IPS DF 4.7 (cell line): ENCODE measurements at regions not wholly inside any gene's neighbourhood (a gene's known extent, or its start where the extent isn't known, plus 50 kb on each side); places are given as distances from the start of the nearest gene placed in this dataset.
"Not testable (repeated sequence)": the region's sequence is repeated elsewhere in the genome, so short reads cannot be mapped to it uniquely, and the experiment has no call there.

Experiments
- DNase-seq: peaks from one replicate; pipeline ENCODE4 v3.0.0-alpha.2; 2013; ENCODE audit warnings: low spot score; ENCODE audit errors: extremely low read depth

DNA sequence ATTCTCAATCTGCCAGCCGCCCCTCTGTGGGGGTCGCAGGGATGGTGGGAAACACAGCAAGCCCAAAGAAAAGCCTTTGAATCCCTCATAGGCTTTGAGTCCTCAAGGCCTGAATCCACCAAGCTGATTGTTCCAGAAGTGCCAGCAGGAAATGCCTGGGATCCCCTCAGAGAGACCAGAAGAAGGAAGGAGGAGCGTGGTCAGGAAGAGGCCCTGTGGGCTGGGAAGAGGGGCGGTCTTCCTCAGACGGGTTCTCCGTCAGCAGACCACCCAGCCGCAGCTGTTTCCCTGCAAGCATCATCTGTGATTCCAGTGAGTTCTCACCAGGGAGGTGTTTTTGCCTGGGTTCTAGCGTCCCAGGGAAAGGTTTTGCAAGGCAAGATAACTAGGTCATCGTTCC is 190.0 kb upstream of the KLF6 start:
- no peak for DNase-seq

GRCh38 chr10:3972460-3973301 is 187.7 kb upstream of the KLF6 start:
- DNase-seq = no peak

GRCh38 chr10:3971713-3972112 is 186.7 kb upstream of the KLF6 start:
- DNase-seq = no peak

DNA sequence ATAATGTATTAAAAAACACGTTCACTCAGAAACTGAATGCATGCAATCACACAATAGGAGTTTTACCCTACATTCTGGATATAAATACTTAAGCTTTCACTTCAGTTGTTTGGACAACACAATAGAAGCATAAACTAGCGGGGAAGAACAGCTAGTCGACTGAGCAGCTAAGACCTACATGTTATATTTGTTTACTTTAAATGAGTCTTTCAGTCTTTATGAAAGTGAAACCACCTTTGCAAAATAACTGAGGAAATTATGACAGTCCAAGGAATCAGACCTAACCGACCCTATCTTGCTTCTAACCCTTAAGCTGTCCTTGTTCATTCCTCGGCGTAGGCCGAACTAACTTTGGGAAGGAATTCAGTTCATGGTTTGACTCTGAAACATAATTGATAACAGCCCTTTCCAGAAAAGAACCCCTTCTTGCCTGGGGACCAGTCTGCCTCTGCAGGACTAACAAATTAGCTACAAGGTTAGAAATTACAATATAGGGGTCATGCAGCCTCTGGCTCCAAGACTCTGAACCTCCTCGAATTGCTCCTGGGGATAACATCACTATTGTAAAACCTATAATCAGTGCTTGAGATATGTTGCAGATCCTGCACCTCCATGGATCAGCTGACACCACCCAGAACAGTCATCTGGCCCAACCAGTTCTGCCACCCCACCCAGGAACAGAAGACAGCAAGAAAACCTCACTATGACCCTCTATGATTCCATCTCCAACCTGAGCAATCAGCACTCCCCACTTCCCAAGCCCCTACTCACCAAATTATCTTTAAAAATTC is 185.1 kb upstream of the KLF6 start:
- no peak for DNase-seq

- no peak for DNase-seq
Measured at GRCh38 chr10:3968727-3969126, 183.7 kb upstream of the KLF6 start.

- no peak for DNase-seq
Measured at GRCh38 chr10:3964516-3964915, 179.5 kb upstream of the KLF6 start.

- no peak for DNase-seq
Measured at GRCh38 chr10:3963191-3963673, 178.2 kb upstream of the KLF6 start.

DNA sequence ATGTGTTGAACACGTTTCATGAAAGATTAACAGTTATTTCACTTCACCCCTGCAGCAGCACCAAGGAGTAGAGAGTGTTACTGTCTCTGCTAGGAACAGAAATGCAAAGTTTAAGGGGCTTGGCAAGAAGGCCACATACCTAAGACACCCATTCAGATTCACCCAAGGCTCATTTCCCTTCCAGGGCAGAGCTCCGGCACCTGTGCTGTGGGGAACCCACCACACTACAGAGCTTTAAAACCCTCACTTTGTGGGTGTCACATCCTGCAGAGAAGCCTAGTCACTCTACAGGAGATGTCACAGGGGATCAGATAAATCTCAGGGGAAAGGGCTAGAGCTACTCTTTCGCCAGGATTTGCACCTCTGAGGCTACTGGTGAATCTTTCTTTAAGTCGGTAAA is 176.1 kb upstream of the KLF6 start:
- no peak for DNase-seq

DNA sequence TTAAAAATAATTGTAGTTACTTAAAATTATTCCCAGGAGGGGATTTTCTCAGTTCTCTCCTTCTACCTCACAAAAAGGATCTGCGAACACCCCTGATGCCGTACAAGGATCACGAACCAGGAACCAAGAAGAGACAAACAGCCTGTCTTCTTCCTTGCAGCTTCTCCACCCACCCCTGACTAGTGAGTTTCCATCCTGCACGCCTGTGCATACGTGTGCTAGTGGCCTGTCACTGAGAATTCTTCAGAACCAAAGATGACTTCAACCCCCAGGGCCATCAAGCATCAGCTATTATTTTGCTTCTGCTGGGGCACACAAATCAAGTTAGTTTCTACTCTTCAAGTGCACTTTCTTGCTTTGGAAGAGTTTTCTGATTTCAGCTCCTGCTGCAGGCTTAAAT is 175.5 kb upstream of the KLF6 start:
- DNase-seq = no peak

- DNase-seq = no peak
Measured at GRCh38 chr10:3959370-3960325, 174.6 kb upstream of the KLF6 start.

DNA sequence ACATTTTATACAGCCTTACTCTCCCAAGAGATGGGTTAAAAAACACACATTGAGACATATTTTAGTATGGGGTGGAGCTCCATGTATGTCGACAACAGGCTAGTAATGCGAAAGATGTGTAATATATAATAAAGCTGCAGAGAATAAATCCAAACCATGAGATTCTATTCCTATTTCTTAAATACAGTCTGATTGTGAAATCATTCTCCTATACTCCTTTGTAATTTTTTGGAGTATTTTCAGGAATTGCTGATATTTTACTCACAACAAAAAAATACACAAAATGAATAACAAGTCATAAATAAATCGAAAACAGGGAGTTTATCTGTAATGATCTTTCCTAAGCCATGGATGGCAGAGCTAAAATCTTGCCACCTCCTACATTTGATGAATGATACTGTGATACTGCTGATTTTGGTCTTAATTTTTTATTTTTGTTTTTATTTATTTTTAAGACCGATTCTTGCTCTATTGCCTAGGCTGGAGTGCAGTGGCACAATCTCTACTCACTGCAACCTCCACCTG is 173.5 kb upstream of the KLF6 start:
- DNase-seq = no peak

DNA sequence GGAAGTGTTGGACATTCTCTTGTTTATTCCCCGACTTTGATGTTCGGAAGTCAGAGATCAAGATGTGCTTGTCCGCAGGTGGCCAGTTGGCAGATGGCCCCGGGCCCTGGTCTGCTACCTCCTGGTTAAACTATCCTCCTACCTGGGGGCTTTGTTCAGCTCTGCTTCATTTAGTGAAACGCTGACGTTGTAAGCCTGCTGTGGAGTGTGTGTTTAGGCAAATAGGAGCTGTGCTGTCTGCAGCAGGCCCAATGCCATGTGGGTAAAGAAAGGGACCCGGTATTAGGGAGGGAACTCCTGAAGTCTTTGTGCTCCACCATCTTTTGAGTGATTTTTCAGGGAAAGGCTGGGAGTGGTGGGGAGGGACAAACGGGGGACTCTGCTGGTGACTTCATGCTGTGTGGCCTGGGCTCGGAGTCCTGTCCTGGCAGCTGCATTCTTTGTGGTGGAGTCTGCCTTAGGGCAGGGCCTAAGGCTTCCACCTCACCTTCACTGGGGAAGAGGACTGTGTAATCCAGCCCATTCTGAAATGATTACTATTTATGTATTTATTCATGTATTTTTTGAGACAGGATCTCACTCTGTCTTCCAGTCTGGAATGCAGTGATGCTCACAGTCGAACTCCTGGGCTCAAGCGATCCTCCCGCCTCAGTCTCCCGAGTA is 171.1 kb upstream of the KLF6 start:
- DNase-seq = no peak

- no peak for DNase-seq
Measured at GRCh38 chr10:3955493-3955892, 170.5 kb upstream of the KLF6 start.

- no peak for DNase-seq
Measured at GRCh38 chr10:3954615-3955014, 169.6 kb upstream of the KLF6 start.

GRCh38 chr10:3954007-3954406 is 169.0 kb upstream of the KLF6 start:
- DNase-seq = not testable (repeated sequence)

GRCh38 chr10:3951993-3952392 is 167.0 kb upstream of the KLF6 start:
- no peak for DNase-seq

GRCh38 chr10:3950676-3951275 is 165.8 kb upstream of the KLF6 start:
- no peak for DNase-seq

- DNase-seq = no peak
Measured at GRCh38 chr10:3949711-3950110, 164.7 kb upstream of the KLF6 start.

DNA sequence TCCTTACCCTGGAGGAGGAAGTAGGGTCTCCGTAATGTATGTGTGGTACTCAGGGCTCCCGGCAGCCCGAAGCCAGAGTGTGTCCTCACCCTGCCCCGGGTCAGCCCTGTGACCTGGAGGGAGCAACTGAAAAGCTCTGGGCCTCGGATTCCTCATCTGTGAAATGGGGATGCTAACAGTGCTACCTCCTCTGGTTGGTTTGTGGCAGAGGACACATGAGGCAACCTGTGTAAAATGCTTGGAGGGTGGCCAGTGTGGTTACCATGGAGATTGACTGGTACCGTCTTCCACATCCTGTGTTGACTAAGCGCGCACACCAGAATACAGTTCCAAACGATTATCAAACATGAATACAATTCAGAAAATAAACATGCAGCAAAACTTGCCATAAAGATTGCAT is 163.8 kb upstream of the KLF6 start:
- no peak for DNase-seq
